ENCODE measurements at regions not wholly inside any gene's neighbourhood (a gene's known extent, or its start where the extent isn't known, plus 50 kb on each side); places are given as distances from the start of the nearest gene placed in this dataset.

DNA sequence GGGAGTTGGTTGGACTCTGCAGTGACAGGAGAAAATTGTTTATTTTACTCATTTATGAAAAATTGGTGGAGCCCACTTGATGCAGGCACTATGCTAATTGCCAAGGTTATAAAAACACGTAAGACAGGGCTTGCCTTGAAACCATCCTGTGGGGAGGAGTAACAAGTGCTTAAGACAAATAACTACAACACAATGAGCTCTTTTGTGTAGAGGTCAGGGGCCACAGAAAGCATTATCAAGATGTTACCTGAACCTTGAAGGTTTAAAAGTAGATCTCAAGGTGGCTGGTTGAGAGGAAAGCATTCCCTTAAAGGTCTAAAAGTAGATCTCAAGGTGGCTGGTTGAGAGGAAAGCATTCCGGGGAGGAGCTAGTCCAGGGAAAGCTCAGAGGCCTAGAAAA is 381.8 kb upstream of the POU3F3 start:
- H2AFZ ChIP-seq (ENCODE audit: low read depth, low read length): no peak overlapping the region
- TF ChIP-seq SMC3 (conservative IDR thresholded peaks at IDR 0.05; ENCODE audit: poor library complexity) (no peak), TAF1 (IDR thresholded peaks at IDR 0.05; ENCODE audit: low read depth) (no peak), EP300 (conservative IDR thresholded peaks at IDR 0.05; ENCODE audit: poor library complexity, severe bottlenecking) (no peak), POLR2AphosphoS5 (IDR thresholded peaks at IDR 0.05) (no peak), RAD21 (conservative IDR thresholded peaks at IDR 0.05) (no peak), MXI1 (conservative IDR thresholded peaks at IDR 0.05; ENCODE audit: poor library complexity, severe bottlenecking) (no peak), EZH2 (IDR thresholded peaks at IDR 0.05; ENCODE audit: borderline replicate concordance, insufficient read depth, low read length, poor library complexity, severe bottlenecking) (no peak)
- TF ChIP-seq, protein P1, sequence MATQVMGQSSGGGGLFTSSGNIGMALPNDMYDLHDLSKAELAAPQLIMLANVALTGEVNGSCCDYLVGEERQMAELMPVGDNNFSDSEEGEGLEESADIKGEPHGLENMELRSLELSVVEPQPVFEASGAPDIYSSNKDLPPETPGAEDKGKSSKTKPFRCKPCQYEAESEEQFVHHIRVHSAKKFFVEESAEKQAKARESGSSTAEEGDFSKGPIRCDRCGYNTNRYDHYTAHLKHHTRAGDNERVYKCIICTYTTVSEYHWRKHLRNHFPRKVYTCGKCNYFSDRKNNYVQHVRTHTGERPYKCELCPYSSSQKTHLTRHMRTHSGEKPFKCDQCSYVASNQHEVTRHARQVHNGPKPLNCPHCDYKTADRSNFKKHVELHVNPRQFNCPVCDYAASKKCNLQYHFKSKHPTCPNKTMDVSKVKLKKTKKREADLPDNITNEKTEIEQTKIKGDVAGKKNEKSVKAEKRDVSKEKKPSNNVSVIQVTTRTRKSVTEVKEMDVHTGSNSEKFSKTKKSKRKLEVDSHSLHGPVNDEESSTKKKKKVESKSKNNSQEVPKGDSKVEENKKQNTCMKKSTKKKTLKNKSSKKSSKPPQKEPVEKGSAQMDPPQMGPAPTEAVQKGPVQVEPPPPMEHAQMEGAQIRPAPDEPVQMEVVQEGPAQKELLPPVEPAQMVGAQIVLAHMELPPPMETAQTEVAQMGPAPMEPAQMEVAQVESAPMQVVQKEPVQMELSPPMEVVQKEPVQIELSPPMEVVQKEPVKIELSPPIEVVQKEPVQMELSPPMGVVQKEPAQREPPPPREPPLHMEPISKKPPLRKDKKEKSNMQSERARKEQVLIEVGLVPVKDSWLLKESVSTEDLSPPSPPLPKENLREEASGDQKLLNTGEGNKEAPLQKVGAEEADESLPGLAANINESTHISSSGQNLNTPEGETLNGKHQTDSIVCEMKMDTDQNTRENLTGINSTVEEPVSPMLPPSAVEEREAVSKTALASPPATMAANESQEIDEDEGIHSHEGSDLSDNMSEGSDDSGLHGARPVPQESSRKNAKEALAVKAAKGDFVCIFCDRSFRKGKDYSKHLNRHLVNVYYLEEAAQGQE (IDR thresholded peaks at IDR 0.05; ENCODE audit: borderline replicate concordance): no peak
- TF ChIP-seq, protein P2, sequence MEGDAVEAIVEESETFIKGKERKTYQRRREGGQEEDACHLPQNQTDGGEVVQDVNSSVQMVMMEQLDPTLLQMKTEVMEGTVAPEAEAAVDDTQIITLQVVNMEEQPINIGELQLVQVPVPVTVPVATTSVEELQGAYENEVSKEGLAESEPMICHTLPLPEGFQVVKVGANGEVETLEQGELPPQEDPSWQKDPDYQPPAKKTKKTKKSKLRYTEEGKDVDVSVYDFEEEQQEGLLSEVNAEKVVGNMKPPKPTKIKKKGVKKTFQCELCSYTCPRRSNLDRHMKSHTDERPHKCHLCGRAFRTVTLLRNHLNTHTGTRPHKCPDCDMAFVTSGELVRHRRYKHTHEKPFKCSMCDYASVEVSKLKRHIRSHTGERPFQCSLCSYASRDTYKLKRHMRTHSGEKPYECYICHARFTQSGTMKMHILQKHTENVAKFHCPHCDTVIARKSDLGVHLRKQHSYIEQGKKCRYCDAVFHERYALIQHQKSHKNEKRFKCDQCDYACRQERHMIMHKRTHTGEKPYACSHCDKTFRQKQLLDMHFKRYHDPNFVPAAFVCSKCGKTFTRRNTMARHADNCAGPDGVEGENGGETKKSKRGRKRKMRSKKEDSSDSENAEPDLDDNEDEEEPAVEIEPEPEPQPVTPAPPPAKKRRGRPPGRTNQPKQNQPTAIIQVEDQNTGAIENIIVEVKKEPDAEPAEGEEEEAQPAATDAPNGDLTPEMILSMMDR (IDR thresholded peaks at IDR 0.05; ENCODE audit: poor library complexity, severe bottlenecking): no peak
- H4K20me1 ChIP-seq (ENCODE audit: insufficient read depth): no peaks in the 10 kb centered on the region
- H3K9me3 ChIP-seq (ENCODE audit: low read length): no peaks in the 10 kb centered on the region
- no peaks in the 10 kb centered on the region for H3K36me3 ChIP-seq (ENCODE audit: insufficient read depth, low read length)
- H3K4me2 ChIP-seq (ENCODE audit: low read length): no peak overlapping the region
- H3F3A ChIP-seq (ENCODE audit: insufficient read depth, low read length, poor library complexity, severe bottlenecking): no peaks in the 10 kb centered on the region
- no peaks in the 10 kb centered on the region for H3K9me2 ChIP-seq (ENCODE audit: insufficient read depth, low read length)
- no peaks in the 10 kb centered on the region for H3K27me3 ChIP-seq (ENCODE audit: insufficient read depth, low read depth, low read length)
- H3K9ac ChIP-seq (ENCODE audit: low read length): no peak overlapping the region
- no peak overlapping the region for H3K27ac ChIP-seq (ENCODE audit: low read length)
- H3K79me2 ChIP-seq (replicated peaks; ENCODE audit: insufficient read depth, low read length): no peaks in the 10 kb centered on the region
- no peak overlapping the region for H3K4me3 ChIP-seq (ENCODE audit: low read length)

DNA sequence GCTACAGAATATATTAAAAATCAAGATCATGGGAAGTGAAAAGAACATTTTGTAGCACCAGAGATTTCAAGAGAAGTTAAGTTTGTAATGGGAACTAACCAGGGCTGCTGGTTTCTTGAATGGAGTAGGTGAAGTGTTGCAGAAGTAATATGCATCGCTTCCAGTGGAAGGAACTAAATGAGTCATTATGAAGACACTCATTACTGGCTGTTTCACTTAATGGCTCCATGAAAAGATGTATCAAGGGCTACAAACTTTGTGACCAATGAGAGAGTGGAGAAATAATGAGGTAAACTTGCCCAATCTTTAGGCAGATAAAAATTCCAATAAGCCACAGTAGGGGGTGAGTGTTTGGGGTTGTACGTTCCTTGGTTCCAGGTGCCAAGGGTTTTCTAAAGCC is 380.4 kb upstream of the POU3F3 start:
- Histone ChIP-seq H3K36me3 (ENCODE audit: insufficient read depth, low read length) (no peaks in the 10 kb centered on the region), H3K4me2 (ENCODE audit: low read length) (no peak overlapping the region), H3K27ac (ENCODE audit: low read length) (no peak overlapping the region), H3K9ac (ENCODE audit: low read length) (no peak overlapping the region), H3F3A (ENCODE audit: insufficient read depth, low read length, poor library complexity, severe bottlenecking) (no peaks in the 10 kb centered on the region), H4K20me1 (ENCODE audit: insufficient read depth) (no peaks in the 10 kb centered on the region), H3K79me2 (replicated peaks; ENCODE audit: insufficient read depth, low read length) (no peaks in the 10 kb centered on the region), H3K4me3 (ENCODE audit: low read length) (no peak overlapping the region), H3K9me3 (ENCODE audit: low read length) (no peaks in the 10 kb centered on the region), H3K9me2 (ENCODE audit: insufficient read depth, low read length) (no peaks in the 10 kb centered on the region), H2AFZ (ENCODE audit: low read depth, low read length) (no peak overlapping the region), H3K27me3 (ENCODE audit: insufficient read depth, low read depth, low read length) (no peaks in the 10 kb centered on the region)
- TF ChIP-seq EP300 (conservative IDR thresholded peaks at IDR 0.05; ENCODE audit: poor library complexity, severe bottlenecking) (no peak), EZH2 (IDR thresholded peaks at IDR 0.05; ENCODE audit: borderline replicate concordance, insufficient read depth, low read length, poor library complexity, severe bottlenecking) (no peak), POLR2AphosphoS5 (IDR thresholded peaks at IDR 0.05) (no peak), SMC3 (conservative IDR thresholded peaks at IDR 0.05; ENCODE audit: poor library complexity) (no peak), TAF1 (IDR thresholded peaks at IDR 0.05; ENCODE audit: low read depth) (no peak), RAD21 (conservative IDR thresholded peaks at IDR 0.05) (no peak), MXI1 (conservative IDR thresholded peaks at IDR 0.05; ENCODE audit: poor library complexity, severe bottlenecking) (no peak)
- TF ChIP-seq, protein P2 (IDR thresholded peaks at IDR 0.05; ENCODE audit: poor library complexity, severe bottlenecking): no peak
- TF ChIP-seq, protein P1 (IDR thresholded peaks at IDR 0.05; ENCODE audit: borderline replicate concordance): no peak
